Left kidney (tissue), 1 donor: ENCODE measurements at regions not wholly inside any gene's neighbourhood (a gene's known extent, or its start where the extent isn't known, plus 50 kb on each side); places are given as distances from the start of the nearest gene placed in this dataset.

Source experiments
- DNase-seq: peaks from one replicate; pipeline ENCODE4 v3.0.0-alpha.2; 2013

- DNase-seq, result no peak
Observed at GRCh38 chr13:34322014-34322742, 504.2 kb downstream of the RFC3 start.

- no peak for DNase-seq
Observed at GRCh38 chr13:34322743-34323074, 504.8 kb downstream of the RFC3 start.

- DNase-seq, result no peak
Observed at GRCh38 chr13:34335014-34336007, 517.4 kb downstream of the RFC3 start.

GRCh38 chr13:34338102-34338501 lies 520.2 kb downstream of the RFC3 start:
- DNase-seq, result no peak

GRCh38 chr13:34340534-34340933 lies 522.6 kb downstream of the RFC3 start:
- DNase-seq, result no peak

- no peak for DNase-seq
Observed at GRCh38 chr13:34343413-34343940, 525.5 kb downstream of the RFC3 start.

GRCh38 chr13:34344816-34345215 lies 526.9 kb downstream of the RFC3 start:
- no peak for DNase-seq

- DNase-seq, result no peak
Observed at GRCh38 chr13:34345258-34345965, 527.5 kb downstream of the RFC3 start.

- DNase-seq, result no peak
Observed at GRCh38 chr13:34346626-34347025, 528.7 kb downstream of the RFC3 start.

GRCh38 chr13:34347784-34348573 lies 530.0 kb downstream of the RFC3 start:
- peak; percentile 79 for DNase-seq

GRCh38 chr13:34349091-34349722 lies 531.3 kb downstream of the RFC3 start:
- DNase-seq, result no peak

GRCh38 chr13:34350671-34351070 lies 532.7 kb downstream of the RFC3 start:
- no peak for DNase-seq

- no peak for DNase-seq
Observed at GRCh38 chr13:34351134-34351533, 533.2 kb downstream of the RFC3 start.

- no peak for DNase-seq
Observed at GRCh38 chr13:34352958-34353357, 535.0 kb downstream of the RFC3 start.

GRCh38 chr13:34356686-34357434 lies 538.9 kb downstream of the RFC3 start:
- DNase-seq, result no peak

- DNase-seq, result no peak
Observed at GRCh38 chr13:34357435-34358232, 539.7 kb downstream of the RFC3 start.

- DNase-seq, result no peak
Observed at GRCh38 chr13:34358811-34359513, 541.0 kb downstream of the RFC3 start.

- DNase-seq, result no peak
Observed at GRCh38 chr13:34360702-34361101, 542.8 kb downstream of the RFC3 start.

GRCh38 chr13:34361560-34361959 lies 543.6 kb downstream of the RFC3 start:
- no peak for DNase-seq
